HG03457 (cell line): ENCODE measurements at regions not wholly inside any gene's neighbourhood (a gene's known extent, or its start where the extent isn't known, plus 50 kb on each side); places are given as distances from the start of the nearest gene placed in this dataset.
"Not testable (repeated sequence)": the region's sequence is repeated elsewhere in the genome, so short reads cannot be mapped to it uniquely, and the experiment has no call there.

Source experiments
- ATAC-seq: cut with Tn5 transposase; IDR thresholded peaks from one replicate; pipeline ENCODE4 v1.9.1; 2021; ENCODE audit warnings: moderate number of reproducible peaks; ENCODE audit not compliant: unreplicated experiment

DNA sequence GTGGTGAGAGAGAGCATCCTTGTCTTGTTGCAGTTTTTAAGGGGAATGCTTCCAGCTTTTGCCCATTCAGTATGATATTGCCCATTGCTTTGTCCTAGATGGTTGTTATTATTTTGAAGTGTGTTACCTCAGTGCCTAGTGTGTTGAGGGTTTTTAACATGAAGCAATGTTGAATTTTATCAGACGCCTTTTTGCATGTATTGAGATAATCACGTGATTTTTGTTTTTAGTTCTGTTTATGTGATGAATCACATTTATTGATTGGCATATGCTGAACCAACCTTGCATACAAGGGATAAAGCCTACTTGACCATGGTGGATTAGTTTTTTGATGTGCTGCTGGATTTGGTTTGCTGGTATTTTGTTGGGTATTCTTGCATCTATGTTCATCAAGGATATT is 302.3 kb upstream of the G2E3 start:
- no peak for ATAC-seq

- ATAC-seq: no peak
Measured at GRCh38 chr14:30257946-30258661, 300.9 kb upstream of the G2E3 start.

- no peak for ATAC-seq
Measured at GRCh38 chr14:30260833-30261607, 297.9 kb upstream of the G2E3 start.

- ATAC-seq: no peak
Measured at GRCh38 chr14:30264161-30264560, 294.8 kb upstream of the G2E3 start.

GRCh38 chr14:30266290-30266689 is 292.7 kb upstream of the G2E3 start:
- ATAC-seq: no peak

DNA sequence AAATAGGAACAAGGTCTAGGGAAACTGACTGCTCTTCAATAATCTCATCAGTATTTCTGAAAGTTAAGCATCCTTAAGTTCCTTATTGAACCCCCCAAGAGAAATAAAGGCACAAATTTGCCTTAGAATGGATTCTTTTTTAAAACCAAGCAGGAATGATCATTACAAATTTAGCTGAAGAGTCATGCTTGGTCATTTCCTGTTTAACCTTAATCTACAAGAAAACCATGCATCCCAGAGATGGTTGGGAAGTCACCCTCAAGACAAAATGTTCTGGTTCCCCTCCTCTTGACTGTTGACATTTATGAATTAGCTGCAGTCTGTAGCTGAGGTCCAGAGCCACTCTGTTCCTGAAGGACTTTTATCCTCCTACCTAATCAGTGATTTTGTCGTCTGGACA is 291.8 kb upstream of the G2E3 start:
- no peak for ATAC-seq

DNA sequence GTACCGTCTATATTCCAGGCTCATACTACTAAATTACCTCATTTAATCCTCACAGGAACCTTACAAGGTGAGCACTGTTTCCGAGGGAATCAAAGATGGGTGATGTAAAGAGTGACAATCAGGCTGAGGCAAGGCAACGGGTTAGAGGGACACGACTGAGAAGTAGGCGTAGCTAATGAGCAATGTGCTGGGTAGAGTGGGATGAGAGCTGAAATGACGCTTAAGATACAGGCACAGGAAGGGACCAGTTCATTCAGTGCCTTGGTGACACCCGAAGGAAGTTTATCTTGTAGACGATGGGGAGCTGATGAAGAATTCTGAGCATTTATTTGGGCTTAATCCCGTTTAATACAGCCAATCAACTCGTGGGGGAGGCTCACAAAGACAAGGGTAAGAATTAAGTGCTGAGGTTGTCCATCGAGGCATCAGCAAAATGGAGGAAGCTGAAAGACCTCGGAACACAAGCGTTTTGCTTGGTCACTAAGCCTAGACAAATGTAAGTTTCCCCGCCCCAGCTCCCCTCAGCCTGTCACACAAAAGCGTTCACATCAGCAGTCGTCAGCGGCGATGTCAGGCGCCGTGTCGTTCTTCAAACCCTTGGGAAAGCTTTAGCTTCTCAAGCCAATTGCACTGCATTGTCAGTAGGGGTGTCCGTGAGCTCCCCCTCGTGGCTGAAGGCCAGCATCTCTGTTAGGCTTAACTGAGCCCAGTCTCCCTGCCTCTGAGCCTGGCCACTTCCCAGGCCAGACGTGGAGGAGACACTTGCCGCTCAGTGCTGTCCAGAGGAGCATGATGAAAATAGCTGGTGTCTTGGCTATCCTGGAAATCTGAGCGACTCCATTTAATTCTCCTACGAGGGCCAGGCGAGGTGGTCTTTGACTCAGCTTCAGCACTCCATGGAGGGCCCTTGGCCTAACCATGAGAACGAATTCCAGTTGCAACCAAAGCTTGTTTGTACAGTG is 288.5 kb upstream of the G2E3 start:
- ATAC-seq: peak; percentile 98

DNA sequence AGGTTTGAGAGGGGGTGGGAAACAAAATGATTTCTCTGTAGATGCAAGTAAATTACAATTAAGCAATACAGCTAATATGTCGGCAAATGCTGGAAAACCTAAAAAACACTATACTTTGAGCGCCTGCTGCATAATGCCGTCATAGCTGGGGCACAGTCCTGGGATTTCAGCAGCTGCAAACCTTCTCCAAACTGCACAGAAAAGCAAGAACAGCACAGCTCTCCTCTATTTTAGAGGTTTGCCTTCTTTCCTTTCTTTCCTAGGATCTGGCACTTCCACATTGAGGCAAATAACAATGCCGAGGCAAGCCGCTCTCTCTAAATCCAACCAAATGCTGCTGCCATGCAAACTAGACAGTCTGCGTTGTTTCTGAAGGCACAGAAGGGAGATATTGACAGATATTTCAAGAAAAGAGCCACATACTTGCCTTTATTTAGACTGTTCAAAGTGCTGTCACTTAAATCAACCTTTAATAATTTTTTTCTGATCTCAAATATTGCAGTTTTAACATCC is 287.1 kb upstream of the G2E3 start:
- no peak for ATAC-seq

- no peak for ATAC-seq
Measured at GRCh38 chr14:30272848-30273832, 285.8 kb upstream of the G2E3 start.

GRCh38 chr14:30275604-30276003 is 283.4 kb upstream of the G2E3 start:
- ATAC-seq: no peak

- ATAC-seq: no peak
Measured at GRCh38 chr14:30277268-30277667, 281.7 kb upstream of the G2E3 start.

GRCh38 chr14:30278856-30279255 is 280.1 kb upstream of the G2E3 start:
- not testable (repeated sequence) for ATAC-seq

- ATAC-seq: no peak
Measured at GRCh38 chr14:30283822-30284446, 275.0 kb upstream of the G2E3 start.

GRCh38 chr14:30284808-30285207 is 274.1 kb upstream of the G2E3 start:
- ATAC-seq: no peak

GRCh38 chr14:30287579-30288445 is 271.1 kb upstream of the G2E3 start:
- ATAC-seq: no peak

- ATAC-seq: no peak
Measured at GRCh38 chr14:30290001-30290400, 269.0 kb upstream of the G2E3 start.

- ATAC-seq: no peak
Measured at GRCh38 chr14:30291216-30291615, 267.7 kb upstream of the G2E3 start.

GRCh38 chr14:30292541-30292940 is 266.4 kb upstream of the G2E3 start:
- ATAC-seq: no peak

- no peak for ATAC-seq
Measured at GRCh38 chr14:30295980-30296379, 263.0 kb upstream of the G2E3 start.
